NCI-H128 (cell line): ENCODE measurements at regions not wholly inside any gene's neighbourhood (a gene's known extent, or its start where the extent isn't known, plus 50 kb on each side); places are given as distances from the start of the nearest gene placed in this dataset.

Source experiments
- DNase-seq: peaks from one replicate; lab custom pipeline; 2025; ENCODE audit not compliant: unreplicated experiment; lab: John Stamatoyannopoulos, UW

DNA sequence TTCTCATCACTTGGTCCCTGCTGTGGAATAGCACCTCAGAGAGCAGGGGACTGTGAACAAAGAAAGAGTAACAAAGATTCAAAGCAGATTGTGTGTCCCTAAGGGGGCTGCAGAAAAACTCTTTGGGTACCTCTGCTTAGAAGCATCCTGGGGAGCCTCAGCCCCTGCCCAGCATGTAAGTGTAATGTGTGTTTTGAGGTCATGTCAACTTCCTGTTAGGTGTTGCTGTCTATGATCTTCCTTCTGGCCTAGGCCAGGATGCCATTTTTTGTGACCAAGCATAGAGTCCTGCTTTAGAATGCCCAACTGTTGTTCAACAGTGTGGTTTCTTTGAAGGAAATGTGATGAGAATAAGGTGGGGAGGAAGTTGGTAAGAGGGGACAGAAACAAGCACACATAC, 77.1 kb upstream of the BCL6 start:
- no peak for DNase-seq

DNA sequence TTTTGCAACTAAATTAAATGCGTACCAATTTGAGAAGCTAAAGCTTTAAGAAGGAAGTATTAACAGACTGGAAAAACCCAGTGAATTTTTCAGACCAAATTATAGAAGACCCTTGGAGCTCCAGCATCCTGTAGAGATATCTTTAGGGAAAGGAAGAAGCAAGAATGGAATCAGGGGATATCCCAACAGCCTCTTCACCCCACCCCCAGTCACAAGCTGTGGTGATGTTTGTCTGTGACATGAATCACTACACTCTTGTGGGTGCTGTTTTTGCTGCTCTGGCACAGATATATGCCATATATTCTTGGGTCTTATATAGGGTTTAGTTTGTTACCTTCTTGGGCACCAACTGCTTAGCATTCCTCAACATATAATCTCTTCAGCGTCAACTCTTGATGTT, 78.5 kb upstream of the BCL6 start:
- no peak for DNase-seq

DNA sequence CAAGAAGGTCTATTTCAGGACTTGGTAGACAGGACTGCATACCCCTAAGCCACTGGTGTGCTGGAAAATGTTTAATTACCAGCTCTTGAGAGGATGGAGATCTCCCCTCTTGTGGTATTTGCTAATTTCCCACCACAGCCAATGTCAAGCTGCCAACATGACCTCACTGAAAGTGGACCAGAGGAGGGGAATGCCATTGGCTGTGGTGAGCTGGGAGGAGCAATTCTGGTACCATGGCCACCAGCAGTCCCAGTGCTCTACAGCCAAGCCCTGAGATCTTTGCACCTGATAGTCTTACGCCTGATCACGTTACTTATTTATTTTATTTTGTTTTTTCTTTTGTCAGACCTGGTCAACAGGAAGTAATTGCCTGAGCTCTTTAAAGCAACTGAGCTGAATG, 82.5 kb upstream of the BCL6 start:
- no peak for DNase-seq

DNA sequence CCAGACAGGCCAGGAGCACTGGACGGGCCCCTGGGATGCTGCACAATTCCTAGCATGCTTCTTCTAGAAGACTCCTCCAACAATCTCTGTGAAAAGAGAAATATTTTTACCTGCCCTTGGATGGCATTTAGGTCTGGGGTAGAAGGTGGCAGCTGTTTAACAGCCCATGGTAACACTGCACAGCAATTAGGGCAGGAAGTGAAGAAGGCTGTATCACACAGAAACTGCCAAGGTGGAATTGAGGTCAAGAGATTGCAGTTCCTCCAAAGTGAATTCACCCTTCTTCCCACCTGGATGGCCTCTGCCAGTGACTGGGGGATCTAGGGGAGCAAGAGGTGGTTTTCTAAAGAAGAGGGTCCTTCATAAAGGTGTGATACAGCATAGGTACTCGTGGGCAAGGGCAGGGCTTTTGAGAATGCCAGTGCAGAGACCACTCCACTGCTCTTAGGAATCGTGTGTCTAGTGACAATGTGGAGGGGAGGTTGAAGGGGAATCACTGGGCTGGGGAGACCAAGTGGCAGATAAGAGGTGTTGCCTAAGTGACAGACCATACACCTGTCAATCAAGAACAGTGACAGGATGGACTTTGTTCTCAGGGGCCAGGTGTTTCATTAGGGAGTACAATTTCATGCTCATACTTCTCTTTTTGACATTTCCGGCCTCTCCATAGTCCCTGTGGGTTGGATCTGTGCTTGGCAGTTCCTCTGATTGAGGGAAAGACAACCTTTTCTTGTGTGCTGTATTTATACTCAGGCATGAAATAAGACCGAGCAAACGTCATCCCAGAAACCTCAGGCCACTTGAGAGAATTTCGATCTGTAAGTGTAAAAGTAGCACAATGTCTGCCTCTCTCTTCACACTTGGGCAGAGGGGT, 83.5 kb upstream of the BCL6 start:
- no peak for DNase-seq

DNA sequence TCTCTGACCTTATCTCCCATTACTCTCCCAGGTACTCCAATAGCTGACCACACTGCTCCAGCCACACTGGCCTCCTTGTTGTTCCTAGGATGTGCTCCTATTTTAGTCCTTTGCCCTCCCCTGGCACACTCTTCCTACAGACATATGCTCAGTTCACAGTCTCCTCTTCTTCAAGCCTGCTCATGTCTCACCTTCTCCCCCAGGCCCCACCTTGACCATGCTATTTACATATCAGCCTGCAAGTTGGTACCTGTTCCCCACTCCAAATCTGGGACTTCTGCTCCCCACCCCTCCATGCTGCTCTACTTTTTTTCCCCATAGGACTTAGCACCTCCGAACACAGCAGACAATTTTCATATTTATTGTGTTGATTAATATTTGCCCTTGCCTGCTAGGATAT, 84.9 kb upstream of the BCL6 start:
- no peak for DNase-seq

GRCh38 chr3:187831125-187832051, 86.1 kb upstream of the BCL6 start:
- no peak for DNase-seq

GRCh38 chr3:187832202-187832601, 86.9 kb upstream of the BCL6 start:
- DNase-seq, result no peak

DNA sequence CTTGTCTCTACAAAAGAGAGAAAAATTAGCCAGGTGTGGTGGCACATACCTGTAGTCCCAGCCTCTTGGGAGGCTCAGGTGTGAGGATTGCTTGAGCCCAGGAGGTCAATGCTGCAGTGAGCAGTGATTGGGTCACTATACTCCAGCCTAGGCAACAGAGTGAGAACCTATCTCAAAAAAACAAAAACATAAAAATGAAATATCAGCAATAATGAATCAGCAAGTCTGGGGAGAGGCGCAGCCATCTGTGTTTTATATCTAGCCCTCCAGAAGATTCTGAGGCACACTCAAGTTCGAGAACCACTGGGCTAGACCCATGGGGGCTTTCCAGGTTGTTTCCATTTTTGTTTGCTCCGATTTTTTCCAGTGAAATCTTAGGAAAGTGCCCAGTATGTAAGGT, 88.1 kb upstream of the BCL6 start:
- no peak for DNase-seq

DNA sequence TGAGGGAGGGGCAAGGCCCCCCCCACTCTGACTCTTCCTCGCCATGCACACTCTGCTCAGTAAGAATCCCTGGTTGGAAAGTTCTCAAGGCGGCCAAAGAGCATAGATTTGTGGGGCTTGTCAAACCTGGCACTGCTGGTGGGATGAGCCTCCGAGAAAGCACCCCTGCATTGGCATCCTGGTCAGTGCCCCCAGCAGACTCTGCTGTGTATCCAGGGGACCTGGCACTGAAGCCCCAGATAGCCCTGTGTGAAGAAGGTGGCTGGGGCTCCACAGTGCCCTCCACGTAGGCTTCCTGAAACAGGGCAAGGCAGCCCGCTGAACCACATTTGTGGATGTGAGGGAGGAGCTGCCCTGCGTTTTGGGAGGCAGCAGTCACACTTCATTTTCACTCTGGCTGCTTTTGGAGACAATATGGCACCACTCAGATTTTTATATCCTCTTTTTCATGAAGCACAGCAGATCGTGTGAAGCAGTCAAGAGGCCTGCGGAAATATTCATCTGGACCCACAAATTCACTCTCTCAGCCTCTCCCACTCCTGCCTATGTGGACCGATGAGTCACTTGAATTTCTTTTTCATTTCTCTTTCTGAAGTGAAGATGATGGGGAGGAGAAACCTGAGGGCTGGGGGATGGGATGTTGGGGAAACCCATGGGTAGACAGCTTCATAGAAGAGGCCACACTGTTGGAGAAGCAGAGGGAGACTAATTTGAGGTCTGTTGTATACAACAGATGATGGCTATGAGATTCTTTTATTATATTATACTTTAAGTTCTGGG, 88.7 kb upstream of the BCL6 start:
- DNase-seq, result no peak

- no peak for DNase-seq
Observed at GRCh38 chr3:187836823-187837770, 91.8 kb upstream of the BCL6 start.

DNA sequence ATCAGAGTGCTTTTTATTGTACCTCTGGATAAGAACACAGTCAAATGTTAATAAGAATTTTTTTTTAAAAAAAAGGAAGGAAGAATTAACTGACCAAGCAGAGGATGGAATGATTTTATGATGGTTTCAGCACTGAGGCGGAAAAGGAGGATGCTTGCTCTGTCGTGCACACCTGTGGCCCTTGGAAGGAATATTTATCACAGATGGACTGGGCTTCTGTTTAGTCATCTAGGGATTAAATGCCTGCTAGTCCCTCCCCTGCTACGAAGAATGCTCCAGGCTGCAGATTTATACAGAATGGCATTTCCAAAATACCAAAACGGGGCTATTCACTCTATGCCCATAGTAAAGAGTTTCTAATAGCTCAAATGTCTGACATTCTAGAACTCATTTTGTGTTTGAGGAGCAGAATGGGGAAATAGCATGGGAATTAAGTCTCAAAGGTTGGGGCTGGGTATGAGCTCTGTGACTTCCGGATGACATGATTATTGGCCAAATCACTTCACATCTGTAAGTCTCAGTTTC, 92.8 kb upstream of the BCL6 start:
- no peak for DNase-seq

- no peak for DNase-seq
Observed at GRCh38 chr3:187839422-187839821, 94.2 kb upstream of the BCL6 start.

GRCh38 chr3:187840856-187841255, 95.6 kb upstream of the BCL6 start:
- DNase-seq, result no peak

GRCh38 chr3:187841560-187841959, 96.3 kb upstream of the BCL6 start:
- no peak for DNase-seq

DNA sequence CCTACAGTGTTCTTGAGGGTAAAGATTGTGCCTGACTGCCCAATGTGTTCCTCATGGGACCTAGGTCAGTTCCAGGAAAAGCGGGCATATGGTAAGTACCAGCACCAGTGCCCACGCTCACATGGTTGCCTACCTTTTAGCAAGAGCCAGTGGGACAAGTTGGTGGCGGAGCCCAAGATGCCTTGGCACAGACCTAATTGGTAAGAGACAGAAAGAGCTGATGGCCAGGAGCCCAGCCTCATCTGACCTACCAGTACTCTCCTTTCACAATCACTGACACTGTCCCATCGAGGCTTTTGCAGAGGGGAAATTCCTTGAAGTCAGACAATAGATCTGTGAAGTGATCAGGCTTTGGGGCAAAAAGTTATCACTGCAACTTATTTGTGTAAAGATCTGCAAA, 98.4 kb upstream of the BCL6 start:
- no peak for DNase-seq

- no peak for DNase-seq
Observed at GRCh38 chr3:187844708-187845107, 99.4 kb upstream of the BCL6 start.

DNA sequence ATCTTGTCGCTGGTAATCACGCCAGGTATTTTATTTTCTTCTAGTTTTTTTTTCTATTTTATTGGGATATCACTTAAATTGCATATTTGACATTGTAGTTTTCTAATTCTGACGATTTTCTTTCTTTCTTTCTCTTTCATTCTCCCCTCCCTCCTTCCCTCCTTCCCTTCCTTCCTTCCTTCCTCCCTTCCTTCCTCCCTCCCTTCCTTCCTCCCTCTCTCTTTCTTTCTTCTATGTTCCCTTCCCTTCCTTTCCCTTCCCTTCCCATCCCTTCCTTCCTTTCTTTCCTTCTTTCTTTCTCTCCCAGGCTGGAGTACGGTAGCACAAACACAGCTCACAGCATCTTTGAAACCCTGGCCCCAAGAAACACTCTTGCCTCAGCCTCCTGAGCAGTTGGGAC, 100.6 kb upstream of the BCL6 start:
- no peak for DNase-seq

GRCh38 chr3:187848401-187848800, 103.1 kb upstream of the BCL6 start:
- DNase-seq, result no peak

DNA sequence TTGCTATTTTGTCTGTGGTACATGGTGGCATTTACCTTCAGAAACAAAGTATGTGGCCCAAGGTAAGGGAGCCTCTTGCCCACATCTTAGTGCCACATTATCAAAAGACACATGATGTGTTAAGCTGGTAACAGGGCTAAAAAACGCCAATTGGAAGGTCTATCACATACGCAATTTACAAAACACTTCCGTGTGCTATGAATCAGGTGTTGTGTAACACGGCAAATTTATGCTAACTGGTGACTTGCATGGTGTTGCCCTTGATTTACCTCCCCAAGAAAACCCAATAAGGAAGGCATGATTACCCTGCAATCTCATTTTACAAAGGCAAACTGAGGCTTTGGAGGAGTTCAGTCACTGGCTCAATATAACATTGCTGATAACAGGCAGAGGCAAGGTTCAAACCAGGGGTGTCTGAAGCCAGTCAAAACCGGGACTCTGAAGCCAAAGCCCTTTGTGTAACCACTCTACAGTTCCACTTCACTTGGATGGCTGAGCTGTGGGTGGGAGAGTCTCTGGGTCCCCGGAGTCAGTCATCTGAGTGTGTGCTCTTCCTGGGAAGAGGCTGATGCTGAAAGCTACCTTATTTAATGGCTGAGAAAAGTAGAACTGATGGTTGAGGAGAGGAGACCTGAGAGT, 103.9 kb upstream of the BCL6 start:
- DNase-seq, result no peak
